ENCODE measurements at regions not wholly inside any gene's neighbourhood (a gene's known extent, or its start where the extent isn't known, plus 50 kb on each side); places are given as distances from the start of the nearest gene placed in this dataset.

DNA sequence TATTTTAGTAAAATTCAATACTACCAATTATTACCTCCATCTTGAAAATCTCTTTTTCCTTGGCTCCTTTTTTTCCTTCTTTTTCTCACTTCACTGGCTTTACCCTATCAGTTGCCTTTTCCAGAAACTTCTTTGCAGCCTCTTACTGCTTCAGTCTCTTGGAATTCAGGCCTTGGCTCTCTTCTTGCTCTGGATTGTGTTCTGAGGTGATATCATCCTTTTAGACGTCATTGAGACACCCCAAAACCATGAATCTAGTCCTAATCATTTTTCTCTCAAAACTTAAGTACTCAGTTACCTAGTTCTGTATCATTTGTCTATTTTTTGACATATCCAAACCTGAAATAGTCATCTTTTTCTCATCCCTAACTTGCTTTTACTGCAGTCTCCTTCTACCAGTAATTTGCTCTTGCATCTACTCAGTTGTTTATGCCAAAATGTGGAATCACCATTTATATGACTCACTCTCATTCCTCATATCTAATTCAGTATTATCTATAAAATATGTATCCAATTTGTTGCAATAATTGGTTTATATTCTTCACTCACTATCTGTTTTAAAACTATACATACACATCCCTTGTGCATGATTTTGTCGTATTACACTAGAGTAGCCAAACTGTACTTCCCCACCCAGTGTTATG, 703.2 kb upstream of the CCDC54 start:
- no peaks in the 10 kb centered on the region for H3F3A ChIP-seq (ENCODE audit: low read depth)
- no peaks in the 10 kb centered on the region for H3K79me2 ChIP-seq (ENCODE audit: low read depth)
- H4K20me1 ChIP-seq (ENCODE audit: low read depth) = no peaks in the 10 kb centered on the region
- TF ChIP-seq EZH2 (IDR thresholded peaks at IDR 0.05) (no peak), EZH2phosphoT487 (IDR thresholded peaks at IDR 0.05) (no peak)
- TF ChIP-seq, protein P1, sequence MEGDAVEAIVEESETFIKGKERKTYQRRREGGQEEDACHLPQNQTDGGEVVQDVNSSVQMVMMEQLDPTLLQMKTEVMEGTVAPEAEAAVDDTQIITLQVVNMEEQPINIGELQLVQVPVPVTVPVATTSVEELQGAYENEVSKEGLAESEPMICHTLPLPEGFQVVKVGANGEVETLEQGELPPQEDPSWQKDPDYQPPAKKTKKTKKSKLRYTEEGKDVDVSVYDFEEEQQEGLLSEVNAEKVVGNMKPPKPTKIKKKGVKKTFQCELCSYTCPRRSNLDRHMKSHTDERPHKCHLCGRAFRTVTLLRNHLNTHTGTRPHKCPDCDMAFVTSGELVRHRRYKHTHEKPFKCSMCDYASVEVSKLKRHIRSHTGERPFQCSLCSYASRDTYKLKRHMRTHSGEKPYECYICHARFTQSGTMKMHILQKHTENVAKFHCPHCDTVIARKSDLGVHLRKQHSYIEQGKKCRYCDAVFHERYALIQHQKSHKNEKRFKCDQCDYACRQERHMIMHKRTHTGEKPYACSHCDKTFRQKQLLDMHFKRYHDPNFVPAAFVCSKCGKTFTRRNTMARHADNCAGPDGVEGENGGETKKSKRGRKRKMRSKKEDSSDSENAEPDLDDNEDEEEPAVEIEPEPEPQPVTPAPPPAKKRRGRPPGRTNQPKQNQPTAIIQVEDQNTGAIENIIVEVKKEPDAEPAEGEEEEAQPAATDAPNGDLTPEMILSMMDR (IDR thresholded peaks at IDR 0.05) = no peak
- H3K27ac Mint-ChIP-seq = no peak overlapping the region
- H2AFZ ChIP-seq (replicated peaks) = peak overlapping the region; percentile 14
- no peaks in the 10 kb centered on the region for H3K27me3 Mint-ChIP-seq (ENCODE audit: insufficient read depth, low read depth)
- peaks cover 14% of the 10 kb centered on the region for H3K4me1 ChIP-seq
- H3K36me3 ChIP-seq = no peaks in the 10 kb centered on the region
- H3K4me3 Mint-ChIP-seq = no peak overlapping the region
- no peaks in the 10 kb centered on the region for H3K9me3 Mint-ChIP-seq
- H3K9me3 ChIP-seq (ENCODE audit: low read depth) = no peaks in the 10 kb centered on the region
- no peak overlapping the region for H3K27ac ChIP-seq
- no peak overlapping the region for H3K4me3 ChIP-seq
- no peak for DNase-seq (ENCODE audit: low spot score)
- H3K4me2 ChIP-seq = no peak overlapping the region
- H3K9ac ChIP-seq = no peak overlapping the region
- H3K27me3 ChIP-seq = no peaks in the 10 kb centered on the region
- H3K36me3 Mint-ChIP-seq = no peaks in the 10 kb centered on the region
- H3K4me1 Mint-ChIP-seq = no peaks in the 10 kb centered on the region

DNA sequence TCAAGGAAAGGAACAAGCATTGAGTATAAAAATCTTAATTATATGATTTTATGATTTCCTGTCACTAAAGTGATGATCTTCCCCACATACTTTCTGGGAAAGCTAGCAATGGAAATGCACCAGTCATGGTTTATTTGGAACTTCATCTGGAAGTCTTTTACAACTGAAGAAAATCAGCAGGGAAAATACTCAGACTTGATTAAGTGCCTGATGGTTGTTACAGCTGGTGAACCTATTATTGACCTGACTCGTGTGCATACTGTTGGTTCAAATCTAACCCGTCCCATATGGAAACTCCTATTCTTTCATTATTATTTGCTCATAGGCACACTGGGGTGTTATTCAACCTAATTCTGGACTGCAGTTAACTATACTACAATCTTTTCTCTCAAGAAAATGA, 701.8 kb upstream of the CCDC54 start:
- Histone ChIP-seq H3K27ac (no peak overlapping the region), H3K9ac (no peak overlapping the region), H3K4me1 (peaks cover 14% of the 10 kb centered on the region), H4K20me1 (ENCODE audit: low read depth) (no peaks in the 10 kb centered on the region), H3K9me3 (ENCODE audit: low read depth) (no peaks in the 10 kb centered on the region), H3F3A (ENCODE audit: low read depth) (no peaks in the 10 kb centered on the region), H2AFZ (replicated peaks) (no peak overlapping the region), H3K4me2 (no peak overlapping the region), H3K36me3 (no peaks in the 10 kb centered on the region), H3K4me3 (no peak overlapping the region), H3K79me2 (ENCODE audit: low read depth) (no peaks in the 10 kb centered on the region), H3K27me3 (no peaks in the 10 kb centered on the region)
- H3K4me3 Mint-ChIP-seq = no peak overlapping the region
- H3K36me3 Mint-ChIP-seq = no peaks in the 10 kb centered on the region
- DNase-seq (ENCODE audit: low spot score) = no peak
- H3K27me3 Mint-ChIP-seq (ENCODE audit: insufficient read depth, low read depth) = no peaks in the 10 kb centered on the region
- H3K4me1 Mint-ChIP-seq = no peaks in the 10 kb centered on the region
- TF ChIP-seq, protein P1 (IDR thresholded peaks at IDR 0.05) = no peak
- TF ChIP-seq EZH2 (IDR thresholded peaks at IDR 0.05) (no peak), EZH2phosphoT487 (IDR thresholded peaks at IDR 0.05) (no peak)
- H3K9me3 Mint-ChIP-seq = no peaks in the 10 kb centered on the region
- no peak overlapping the region for H3K27ac Mint-ChIP-seq

DNA sequence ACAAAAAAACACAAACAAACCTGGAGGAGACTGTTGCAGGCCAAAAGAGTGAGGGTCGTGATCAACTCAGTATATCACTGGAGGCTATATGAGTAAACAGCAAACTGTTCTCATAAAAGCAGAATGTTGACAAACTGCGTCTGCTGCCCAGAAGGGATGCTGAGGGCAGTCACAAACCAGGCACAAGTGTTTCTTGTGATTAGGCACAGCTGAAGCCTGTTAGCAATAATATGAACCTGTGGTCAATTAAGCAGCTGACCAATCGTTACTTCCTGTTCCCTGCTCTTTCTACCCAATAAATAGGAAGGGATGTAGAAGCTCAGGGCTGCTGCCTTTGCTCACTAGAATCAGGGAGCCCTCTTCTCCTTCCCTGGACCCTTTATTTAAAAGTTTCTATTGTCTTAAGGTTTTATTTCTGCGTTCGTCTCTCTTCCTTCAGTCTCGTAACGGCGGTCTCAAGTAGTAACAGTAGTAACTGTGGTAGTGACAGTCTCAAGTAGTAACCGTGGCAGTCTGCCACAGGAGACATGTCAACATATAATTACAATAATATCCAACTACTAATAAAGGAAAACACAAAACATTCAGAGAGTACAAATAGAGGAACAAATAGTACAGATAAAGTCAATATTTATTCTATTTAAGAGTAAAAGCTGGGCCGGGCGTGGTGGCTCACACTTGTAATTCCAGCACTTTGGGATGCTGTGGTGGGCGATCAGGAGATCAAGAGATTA, 698.4 kb upstream of the CCDC54 start:
- no peak overlapping the region for H3K4me3 ChIP-seq
- Mint-ChIP-seq H3K4me1 (no peaks in the 10 kb centered on the region), H3K36me3 (no peaks in the 10 kb centered on the region), H3K27me3 (ENCODE audit: insufficient read depth, low read depth) (no peaks in the 10 kb centered on the region), H3K27ac (no peak overlapping the region), H3K4me3 (no peak overlapping the region), H3K9me3 (no peaks in the 10 kb centered on the region)
- H3K4me2 ChIP-seq = no peak overlapping the region
- TF ChIP-seq EZH2phosphoT487 (IDR thresholded peaks at IDR 0.05) (no peak), EZH2 (IDR thresholded peaks at IDR 0.05) (no peak)
- TF ChIP-seq, protein P1 (IDR thresholded peaks at IDR 0.05) = no peak
- H3F3A ChIP-seq (ENCODE audit: low read depth) = no peaks in the 10 kb centered on the region
- H3K9ac ChIP-seq = no peak overlapping the region
- peaks cover 14% of the 10 kb centered on the region for H3K4me1 ChIP-seq
- H2AFZ ChIP-seq (replicated peaks) = peak overlapping the region; percentile 71
- no peaks in the 10 kb centered on the region for H3K79me2 ChIP-seq (ENCODE audit: low read depth)
- H4K20me1 ChIP-seq (ENCODE audit: low read depth) = no peaks in the 10 kb centered on the region
- no peaks in the 10 kb centered on the region for H3K27me3 ChIP-seq
- DNase-seq (ENCODE audit: low spot score) = no peak
- H3K9me3 ChIP-seq (ENCODE audit: low read depth) = no peaks in the 10 kb centered on the region
- H3K27ac ChIP-seq = no peak overlapping the region
- H3K36me3 ChIP-seq = no peaks in the 10 kb centered on the region

All from neural progenitor cell (in vitro differentiated cells).